Mesenchymal stem cell (in vitro differentiated cells and primary cell): ENCODE measurements at regions not wholly inside any gene's neighbourhood (a gene's known extent, or its start where the extent isn't known, plus 50 kb on each side); places are given as distances from the start of the nearest gene placed in this dataset.
A peak's percentile ranks its signal among the peaks of the same experiment; 100 is the strongest.

Experiments used
- DNase-seq: peaks from one replicate; pipeline ENCODE4 v3.0.0-alpha.2; 2013
- H2AFZ ChIP-seq: one replicate; pipeline ENCODE4 v1.6.1; 2013; ENCODE audit warnings: low read depth, mild to moderate bottlenecking, control low read depth, inconsistent platforms, low read length, moderate library complexity
- H2AK5ac ChIP-seq: 2 replicates; pipeline ENCODE4 v1.6.1; 2013; ENCODE audit warnings: low read length, moderate library complexity, mild to moderate bottlenecking, inconsistent platforms; ENCODE audit not compliant: severe bottlenecking
- H2BK120ac ChIP-seq: one replicate; pipeline ENCODE4 v1.6.1; 2013; ENCODE audit warnings: low read depth, mild to moderate bottlenecking, inconsistent platforms, low read length, moderate library complexity
- H2BK12ac ChIP-seq, 2 experiments: one replicate each; pipeline ENCODE4 v1.6.1; 2013; ENCODE audit warnings: inconsistent platforms in 2 of 2, low read length in 2 of 2, mild to moderate bottlenecking in 2 of 2, moderate library complexity in 2 of 2, control low read depth in 1 of 2
- H2BK15ac ChIP-seq: one replicate; pipeline ENCODE4 v1.6.1; 2013; ENCODE audit warnings: mild to moderate bottlenecking, low read depth, inconsistent platforms; ENCODE audit not compliant: poor library complexity, severe bottlenecking
- H2BK5ac ChIP-seq: 2 replicates; pipeline ENCODE4 v1.6.1; 2013; ENCODE audit warnings: low read depth, mild to moderate bottlenecking, low read length, control low read depth, inconsistent platforms; ENCODE audit not compliant: poor library complexity, severe bottlenecking
- H3K14ac ChIP-seq, 2 experiments: one replicate each; pipeline ENCODE4 v1.6.1; 2013; ENCODE audit warnings: inconsistent platforms in 2 of 2, low read length in 2 of 2, control low read depth in 1 of 2, mild to moderate bottlenecking in 1 of 2, moderate library complexity in 1 of 2
- H3K18ac ChIP-seq, 2 experiments: one replicate each; pipeline ENCODE4 v1.6.1; 2013; ENCODE audit warnings: inconsistent platforms in 2 of 2, low read length in 2 of 2, control low read depth in 1 of 2, low read depth in 1 of 2, mild to moderate bottlenecking in 1 of 2
- H3K23ac ChIP-seq, 2 experiments: one replicate each; pipeline ENCODE4 v1.6.1; 2013; ENCODE audit warnings: inconsistent platforms in 2 of 2, low read length in 2 of 2, mild to moderate bottlenecking in 2 of 2, moderate library complexity in 2 of 2, control low read depth in 1 of 2
- H3K27ac ChIP-seq: 2 replicates; pipeline ENCODE4 v1.5.1; 2013; ENCODE audit warnings: mild to moderate bottlenecking, moderate library complexity, low read length, control low read depth, inconsistent platforms; ENCODE audit not compliant: poor library complexity, severe bottlenecking
- H3K27me3 ChIP-seq, 2 experiments: 2 replicates each; pipeline versions ENCODE4 v1.6.1 to v1.7.0; 2013; ENCODE audit warnings: low read length in 2 of 2, mild to moderate bottlenecking in 2 of 2, moderate library complexity in 2 of 2, control low read depth in 1 of 2, inconsistent platforms in 1 of 2; ENCODE audit not compliant: control insufficient read depth in 1 of 2, insufficient read depth in 1 of 2
- H3K36me3 ChIP-seq, 2 experiments: 2 replicates each; pipeline versions ENCODE4 v1.6.1 to v1.7.0; 2013; ENCODE audit warnings: low read length in 2 of 2, control low read depth in 1 of 2, inconsistent platforms in 1 of 2, low read depth in 1 of 2, mild to moderate bottlenecking in 1 of 2; ENCODE audit not compliant: insufficient read depth in 2 of 2, control insufficient read depth in 1 of 2
- H3K4ac ChIP-seq, 2 experiments: one replicate each; pipeline ENCODE4 v1.6.1; 2013; ENCODE audit warnings: inconsistent platforms in 2 of 2, low read length in 2 of 2, mild to moderate bottlenecking in 2 of 2, moderate library complexity in 2 of 2, control low read depth in 1 of 2, low read depth in 1 of 2
- H3K4me1 ChIP-seq: 2 replicates; pipeline ENCODE4 v1.6.1; 2013; ENCODE audit warnings: low read depth, low read length, control low read depth; ENCODE audit not compliant: control insufficient read depth, insufficient read depth
- H3K4me2 ChIP-seq: 2 replicates; pipeline ENCODE4 v1.6.1; 2013; ENCODE audit warnings: low read length, mild to moderate bottlenecking, inconsistent platforms; ENCODE audit not compliant: poor library complexity, severe bottlenecking
- H3K4me3 ChIP-seq, 2 experiments: 2 replicates each; pipeline versions ENCODE4 v1.5.1 to v1.7.0; 2013; ENCODE audit warnings: low read length in 2 of 2, mild to moderate bottlenecking in 2 of 2, control low read depth in 1 of 2, low read depth in 1 of 2; ENCODE audit not compliant: insufficient read depth in 1 of 2
- H3K79me1 ChIP-seq: replicated peaks from 2 replicates; pipeline ENCODE4 v1.6.1; 2013; ENCODE audit warnings: mild to moderate bottlenecking, control low read depth, low read length, inconsistent platforms; ENCODE audit not compliant: poor library complexity, severe bottlenecking
- H3K9ac ChIP-seq: 2 replicates; pipeline ENCODE4 v1.7.0; 2013; ENCODE audit warnings: mild to moderate bottlenecking, low read length, moderate library complexity
- H3K9me3 ChIP-seq: 2 replicates; pipeline ENCODE4 v1.7.0; 2013; ENCODE audit warnings: mild to moderate bottlenecking, low read length; ENCODE audit not compliant: control insufficient read depth
- H4K8ac ChIP-seq: one replicate; pipeline ENCODE4 v1.6.1; 2013; ENCODE audit warnings: inconsistent platforms, mild to moderate bottlenecking, low read length, moderate library complexity
- H4K91ac ChIP-seq: one replicate; pipeline ENCODE4 v1.6.1; 2013; ENCODE audit warnings: mild to moderate bottlenecking, low read length, inconsistent platforms
- WGBS: methylation state at CpG from one replicate; pipeline ENCODE4 v1.1.7; 2013; ENCODE audit warnings: mixed read lengths; 5-methylcytosine and 5-hydroxymethylcytosine counted together

- H2AFZ ChIP-seq: peak overlapping the region; percentile 31
- no peak overlapping the region for H4K8ac ChIP-seq
- no peak overlapping the region for H4K91ac ChIP-seq
- peak overlapping the region in 1 of 2 experiments; percentile 40 for H3K4ac ChIP-seq
- H2BK120ac ChIP-seq: no peak overlapping the region
- 79% methylated on average over 5 of the region's 6 CpGs for WGBS
- no peak overlapping the region for H2BK5ac ChIP-seq
- H3K18ac ChIP-seq: no peak overlapping the region
- H3K27ac ChIP-seq: no peak overlapping the region
- H3K27me3 ChIP-seq: no peaks in the 10 kb centered on the region
- H3K9me3 ChIP-seq: no peaks in the 10 kb centered on the region
- H3K36me3 ChIP-seq: no peaks in the 10 kb centered on the region
- no peak overlapping the region for H2BK15ac ChIP-seq
- H2BK12ac ChIP-seq: peak overlapping the region in 1 of 2 experiments; percentile 45
- H3K4me2 ChIP-seq: no peak overlapping the region
- H3K14ac ChIP-seq: peak overlapping the region in 1 of 2 experiments; percentile 87
- peaks cover 3% of the 10 kb centered on the region for H3K4me1 ChIP-seq
- H3K4me3 ChIP-seq: peak overlapping the region in 1 of 2 experiments; percentile 61
- no peak overlapping the region for H3K23ac ChIP-seq
- no peak overlapping the region for H2AK5ac ChIP-seq
- H3K79me1 ChIP-seq: no peaks in the 10 kb centered on the region
- DNase-seq: peak; percentile 4
- H3K9ac ChIP-seq: peak overlapping the region; percentile 77
Observed at GRCh38 chr6:12403947-12404647, 113.9 kb downstream of the EDN1 start.

- no peaks in the 10 kb centered on the region for H3K79me1 ChIP-seq
- DNase-seq: peak; percentile 13
- H2BK5ac ChIP-seq: no peak overlapping the region
- H3K36me3 ChIP-seq: no peaks in the 10 kb centered on the region
- H3K4me1 ChIP-seq: peaks cover 3% of the 10 kb centered on the region
- no peak overlapping the region for H2AK5ac ChIP-seq
- H2BK15ac ChIP-seq: no peak overlapping the region
- H3K14ac ChIP-seq: no peak overlapping the region
- no peak overlapping the region for H2BK12ac ChIP-seq
- no peaks in the 10 kb centered on the region for H3K9me3 ChIP-seq
- no peak overlapping the region for H3K4me2 ChIP-seq
- H3K18ac ChIP-seq: no peak overlapping the region
- H2BK120ac ChIP-seq: no peak overlapping the region
- WGBS: no CpG with 5 or more reads among the region's 1 CpG
- peak overlapping the region; percentile 77 for H3K9ac ChIP-seq
- no peak overlapping the region for H3K4me3 ChIP-seq
- H3K4ac ChIP-seq: no peak overlapping the region
- no peak overlapping the region for H2AFZ ChIP-seq
- no peak overlapping the region for H3K23ac ChIP-seq
- H3K27ac ChIP-seq: no peak overlapping the region
- H4K91ac ChIP-seq: no peak overlapping the region
- H3K27me3 ChIP-seq: no peaks in the 10 kb centered on the region
- no peak overlapping the region for H4K8ac ChIP-seq
Observed at GRCh38 chr6:12404651-12405050, 114.5 kb downstream of the EDN1 start.

DNA sequence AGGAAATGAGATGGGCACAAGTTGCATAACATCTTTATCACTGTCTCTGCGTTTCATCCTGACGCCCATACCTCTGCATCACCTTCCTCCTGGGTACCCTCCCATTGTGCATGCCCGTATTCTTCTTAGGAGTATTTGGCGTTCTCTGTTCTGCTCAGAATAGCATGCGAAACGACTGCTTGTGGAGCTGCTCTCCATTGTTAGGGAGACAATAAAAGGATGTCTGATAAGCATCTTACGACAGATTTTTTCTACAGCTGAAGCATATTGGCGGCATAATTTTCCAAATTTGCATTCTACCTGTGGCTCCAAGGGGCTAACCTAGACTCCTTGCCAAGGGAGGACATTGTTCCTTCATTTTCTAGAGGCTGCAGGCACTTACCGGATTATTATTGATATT lies 118.6 kb downstream of the EDN1 start:
- no peaks in the 10 kb centered on the region for H3K27me3 ChIP-seq
- no peak overlapping the region for H2BK15ac ChIP-seq
- H2AK5ac ChIP-seq: no peak overlapping the region
- H3K79me1 ChIP-seq: no peaks in the 10 kb centered on the region
- H3K4me3 ChIP-seq: no peak overlapping the region
- H2AFZ ChIP-seq: no peak overlapping the region
- no peak overlapping the region for H2BK120ac ChIP-seq
- no peaks in the 10 kb centered on the region for H3K9me3 ChIP-seq
- H3K23ac ChIP-seq: no peak overlapping the region
- no peak overlapping the region for H4K91ac ChIP-seq
- H3K14ac ChIP-seq: no peak overlapping the region
- H3K4me2 ChIP-seq: no peak overlapping the region
- no peak for DNase-seq
- no peak overlapping the region for H3K9ac ChIP-seq
- H3K36me3 ChIP-seq: no peaks in the 10 kb centered on the region
- H3K4ac ChIP-seq: no peak overlapping the region
- WGBS: 96% methylated on average over 9 of the region's 9 CpGs
- H2BK5ac ChIP-seq: no peak overlapping the region
- no peak overlapping the region for H3K18ac ChIP-seq
- H4K8ac ChIP-seq: no peak overlapping the region
- H3K27ac ChIP-seq: no peak overlapping the region
- peaks cover 3% of the 10 kb centered on the region for H3K4me1 ChIP-seq
- no peak overlapping the region for H2BK12ac ChIP-seq

DNA sequence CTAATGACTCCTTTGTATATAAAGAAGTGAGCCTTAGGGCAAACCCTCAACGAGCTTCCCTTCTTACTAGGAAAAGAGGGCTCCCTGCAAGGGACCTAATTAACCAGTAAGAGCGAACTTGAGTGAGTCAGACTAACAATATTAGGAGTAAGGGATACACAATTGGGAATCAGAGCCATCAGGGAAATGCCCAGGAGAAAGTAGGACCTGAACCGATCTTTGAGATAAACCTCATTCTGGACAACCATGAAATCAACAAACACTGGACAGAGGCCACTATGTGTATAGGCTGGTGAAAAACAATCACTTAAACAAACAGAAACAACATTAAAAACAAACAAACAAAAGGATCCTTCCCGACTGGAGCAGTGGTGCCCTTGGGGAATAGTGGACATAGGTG lies 120.8 kb downstream of the EDN1 start:
- Histone ChIP-seq H3K4me1 (no peaks in the 10 kb centered on the region), H3K36me3 (no peaks in the 10 kb centered on the region), H3K9ac (no peak overlapping the region), H2BK12ac (no peak overlapping the region), H2AFZ (no peak overlapping the region), H3K27ac (no peak overlapping the region), H3K79me1 (no peaks in the 10 kb centered on the region), H2AK5ac (no peak overlapping the region), H3K9me3 (no peaks in the 10 kb centered on the region), H2BK120ac (no peak overlapping the region), H3K4me3 (no peak overlapping the region), H2BK5ac (no peak overlapping the region), H3K4ac (no peak overlapping the region), H4K91ac (no peak overlapping the region), H2BK15ac (no peak overlapping the region), H3K23ac (no peak overlapping the region), H3K18ac (no peak overlapping the region), H3K14ac (no peak overlapping the region), H3K27me3 (no peaks in the 10 kb centered on the region), H3K4me2 (no peak overlapping the region), H4K8ac (no peak overlapping the region)
- 90% methylated on average over 4 of the region's 4 CpGs for WGBS
- DNase-seq: no peak
